ENCODE measurements at regions not wholly inside any gene's neighbourhood (a gene's known extent, or its start where the extent isn't known, plus 50 kb on each side); places are given as distances from the start of the nearest gene placed in this dataset.
A peak's percentile ranks its signal among the peaks of the same experiment; 100 is the strongest.

DNA sequence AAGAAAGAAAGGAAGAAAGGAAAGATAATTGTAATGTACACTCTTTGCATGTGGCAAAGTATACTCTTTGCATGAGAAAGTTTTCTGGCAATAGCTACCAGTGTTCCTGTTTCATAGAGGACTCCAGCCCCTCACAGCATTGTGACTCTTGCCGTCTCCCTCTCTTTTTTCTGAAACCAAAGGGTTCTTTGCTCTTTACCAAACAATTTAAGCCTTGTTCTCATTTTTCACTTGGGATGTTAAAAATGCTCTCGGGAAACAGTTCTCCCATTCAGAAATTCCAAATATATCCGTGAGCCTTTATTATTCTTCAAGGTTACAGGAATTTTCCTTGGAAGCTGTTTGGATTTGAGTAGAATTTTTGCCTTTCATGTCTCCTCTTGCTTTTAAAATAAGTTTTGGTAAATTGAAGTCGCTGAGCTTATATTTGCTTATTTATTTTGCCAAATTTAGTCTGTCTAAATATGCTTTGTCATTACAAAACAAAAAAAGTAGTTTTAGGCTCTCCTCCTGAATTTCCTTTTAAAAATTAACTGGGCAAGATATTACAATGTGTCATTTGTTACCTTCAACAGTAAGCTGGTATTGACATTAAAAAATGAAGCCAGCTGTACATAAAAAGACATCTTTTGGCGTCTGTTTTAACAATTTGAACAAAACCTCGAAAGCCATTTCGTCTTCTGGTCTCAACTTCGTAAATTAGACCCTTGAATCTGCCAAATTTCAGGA is 103.8 kb upstream of the ARMC2 start:
- H3K27ac ChIP-seq (ENCODE audit: low read length) = no peak overlapping the region
- H3K27me3 ChIP-seq (ENCODE audit: control insufficient read depth, insufficient read depth, low read length) = no peaks in the 10 kb centered on the region
- no peaks in the 10 kb centered on the region for H3K9me3 ChIP-seq (ENCODE audit: control insufficient read depth, low read depth, low read length)
- no peak overlapping the region for H3K4me3 ChIP-seq (ENCODE audit: low read length)
- peaks cover 25% of the 10 kb centered on the region for H3K4me1 ChIP-seq (ENCODE audit: control insufficient read depth, insufficient read depth, low read length)
- 76% methylated on average over 8 of the region's 8 CpGs for WGBS (ENCODE audit: insufficient coverage, low lambda C conversion rate)
- no peaks in the 10 kb centered on the region for H3K36me3 ChIP-seq (ENCODE audit: control insufficient read depth, insufficient read depth, low read length)
- no peak for DNase-seq

DNA sequence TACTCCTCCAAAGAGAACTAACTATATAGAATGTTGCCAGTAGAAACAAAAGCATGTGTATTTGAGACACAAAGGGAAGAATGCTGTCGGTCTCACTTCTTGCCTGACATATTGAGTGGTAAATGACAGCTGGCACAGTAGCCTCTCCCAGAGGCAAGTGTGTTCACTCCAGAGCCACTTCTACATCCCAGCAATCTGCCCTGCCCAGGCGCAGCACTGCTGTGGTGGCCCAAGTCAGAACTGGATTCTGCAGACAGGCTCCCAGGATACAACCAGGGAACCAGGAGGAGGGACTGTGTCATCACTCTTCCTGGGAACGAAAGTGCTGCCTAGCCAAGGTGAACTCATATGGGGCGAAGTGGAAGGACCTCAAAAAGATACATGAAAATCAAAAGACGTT is 103.2 kb upstream of the ARMC2 start:
- H3K9me3 ChIP-seq (ENCODE audit: control insufficient read depth, low read depth, low read length) = no peaks in the 10 kb centered on the region
- H3K27ac ChIP-seq (ENCODE audit: low read length) = no peak overlapping the region
- H3K27me3 ChIP-seq (ENCODE audit: control insufficient read depth, insufficient read depth, low read length) = no peaks in the 10 kb centered on the region
- no peaks in the 10 kb centered on the region for H3K36me3 ChIP-seq (ENCODE audit: control insufficient read depth, insufficient read depth, low read length)
- no CpG with 5 or more reads among the region's 5 CpGs for WGBS (ENCODE audit: insufficient coverage, low lambda C conversion rate)
- H3K4me1 ChIP-seq (ENCODE audit: control insufficient read depth, insufficient read depth, low read length) = peaks cover 25% of the 10 kb centered on the region
- DNase-seq = no peak
- no peak overlapping the region for H3K4me3 ChIP-seq (ENCODE audit: low read length)

DNA sequence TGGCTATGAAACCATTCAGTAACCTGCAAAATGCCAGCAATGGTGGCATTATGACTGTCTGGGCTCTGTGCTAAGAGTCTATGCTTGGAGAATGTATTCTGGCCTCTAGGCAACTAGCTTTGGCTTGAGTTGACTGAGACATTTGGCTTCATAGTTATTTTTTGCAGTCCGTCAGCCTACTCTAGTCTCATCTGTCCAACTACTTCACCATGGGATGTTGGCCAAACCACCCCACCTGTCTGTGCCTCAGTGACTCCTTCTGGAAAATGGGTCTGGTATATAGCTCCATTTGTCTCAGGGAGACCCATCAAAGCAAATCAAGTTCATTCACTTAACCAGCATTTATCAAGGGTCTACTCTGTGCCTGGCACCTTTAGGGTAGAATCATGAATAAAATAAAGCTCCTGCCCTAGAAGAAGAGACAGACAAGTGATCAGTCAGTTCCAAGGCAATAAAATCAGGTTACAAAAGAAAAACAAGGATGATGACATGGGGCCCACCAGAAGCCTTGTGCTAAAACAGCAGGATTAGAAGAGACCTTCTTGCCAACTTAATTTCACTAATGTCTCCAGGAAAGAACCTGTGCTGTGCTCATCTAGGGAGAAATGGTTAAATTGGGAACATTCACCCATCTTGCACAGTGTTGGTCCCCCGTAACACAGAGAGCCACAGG is 102.4 kb upstream of the ARMC2 start:
- Histone ChIP-seq H3K36me3 (ENCODE audit: control insufficient read depth, insufficient read depth, low read length) (no peaks in the 10 kb centered on the region), H3K27ac (ENCODE audit: low read length) (peak overlapping the region; percentile 77), H3K4me3 (ENCODE audit: low read length) (no peak overlapping the region), H3K4me1 (ENCODE audit: control insufficient read depth, insufficient read depth, low read length) (peaks cover 25% of the 10 kb centered on the region), H3K27me3 (ENCODE audit: control insufficient read depth, insufficient read depth, low read length) (no peaks in the 10 kb centered on the region), H3K9me3 (ENCODE audit: control insufficient read depth, low read depth, low read length) (no peaks in the 10 kb centered on the region)
- no CpG with 5 or more reads among the region's 2 CpGs for WGBS (ENCODE audit: insufficient coverage, low lambda C conversion rate)
- no peak for DNase-seq

DNA sequence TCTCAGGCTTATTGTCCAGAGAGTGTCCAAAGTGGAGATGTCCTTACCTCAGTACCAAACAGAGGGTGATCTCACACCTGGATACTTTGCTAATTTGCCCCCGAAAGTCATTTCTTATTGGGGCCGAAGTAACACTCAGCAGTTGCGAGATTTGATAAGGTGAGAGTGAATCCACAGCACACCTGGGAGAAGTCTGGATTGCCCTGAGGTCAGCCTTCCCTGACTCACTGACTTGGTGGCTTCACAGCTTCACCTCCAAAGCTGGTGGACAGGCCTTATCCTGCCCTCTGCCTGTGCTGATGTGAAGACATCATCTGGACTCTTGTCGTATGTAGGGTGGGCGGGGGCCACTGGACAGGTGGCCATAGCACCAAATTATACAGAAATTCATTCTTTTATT is 101.9 kb upstream of the ARMC2 start:
- DNase-seq = peak; percentile 87 to 89
- H3K4me1 ChIP-seq (ENCODE audit: control insufficient read depth, insufficient read depth, low read length) = peaks cover 25% of the 10 kb centered on the region

DNA sequence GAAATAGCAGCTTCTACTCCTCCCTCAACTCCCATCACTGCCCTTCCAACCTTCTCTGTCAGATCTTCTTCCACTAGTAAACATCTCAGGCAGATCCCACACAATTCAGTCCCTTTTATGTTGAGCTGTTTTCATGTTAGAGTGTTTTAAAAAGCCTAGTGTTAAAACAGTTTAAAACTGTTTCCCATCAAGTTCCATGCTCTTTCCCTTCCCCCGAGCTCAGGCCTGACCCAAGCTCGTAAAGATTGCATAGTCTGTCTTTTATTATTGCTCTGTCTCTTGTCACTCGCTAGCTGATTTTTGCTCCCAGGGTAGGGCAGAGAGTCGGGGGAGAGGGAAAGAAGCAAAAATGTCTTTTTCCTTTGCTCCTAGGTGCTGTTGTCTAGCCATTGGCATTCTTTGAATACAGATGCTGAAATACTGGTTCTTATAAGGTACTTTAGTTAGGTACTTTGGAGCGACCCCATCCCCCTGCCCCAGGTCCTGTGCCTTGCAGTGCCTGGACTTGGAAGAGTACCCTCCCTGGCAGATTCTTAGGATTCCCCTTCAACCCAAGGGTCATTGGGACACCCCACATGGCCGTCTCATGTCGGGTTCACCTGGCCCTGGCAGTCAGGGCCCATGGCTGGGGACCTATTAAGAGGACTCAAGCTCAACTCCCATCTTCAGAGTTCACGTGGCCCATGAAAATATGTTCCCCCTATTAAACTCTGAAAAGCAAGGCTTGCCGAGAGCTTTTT is 101.2 kb upstream of the ARMC2 start:
- DNase-seq = peak in 1 of 2 donors; percentile 68
- peaks cover 25% of the 10 kb centered on the region for H3K4me1 ChIP-seq (ENCODE audit: control insufficient read depth, insufficient read depth, low read length)
- no peaks in the 10 kb centered on the region for H3K9me3 ChIP-seq (ENCODE audit: control insufficient read depth, low read depth, low read length)
- peak overlapping the region; percentile 70 for H3K27ac ChIP-seq (ENCODE audit: low read length)
- no CpG with 5 or more reads among the region's 9 CpGs for WGBS (ENCODE audit: insufficient coverage, low lambda C conversion rate)
- no peaks in the 10 kb centered on the region for H3K27me3 ChIP-seq (ENCODE audit: control insufficient read depth, insufficient read depth, low read length)
- no peaks in the 10 kb centered on the region for H3K36me3 ChIP-seq (ENCODE audit: control insufficient read depth, insufficient read depth, low read length)
- H3K4me3 ChIP-seq (ENCODE audit: low read length) = no peak overlapping the region

More for the DNA sequence above, 101.9 kb upstream of the ARMC2 start:
- WGBS (ENCODE audit: insufficient coverage, low lambda C conversion rate) = no CpG with 5 or more reads among the region's 5 CpGs
- no peaks in the 10 kb centered on the region for H3K36me3 ChIP-seq (ENCODE audit: control insufficient read depth, insufficient read depth, low read length)
- H3K27me3 ChIP-seq (ENCODE audit: control insufficient read depth, insufficient read depth, low read length) = no peaks in the 10 kb centered on the region
- H3K9me3 ChIP-seq (ENCODE audit: control insufficient read depth, low read depth, low read length) = no peaks in the 10 kb centered on the region
- no peak overlapping the region for H3K4me3 ChIP-seq (ENCODE audit: low read length)
- H3K27ac ChIP-seq (ENCODE audit: low read length) = peak overlapping the region; percentile 77

DNA sequence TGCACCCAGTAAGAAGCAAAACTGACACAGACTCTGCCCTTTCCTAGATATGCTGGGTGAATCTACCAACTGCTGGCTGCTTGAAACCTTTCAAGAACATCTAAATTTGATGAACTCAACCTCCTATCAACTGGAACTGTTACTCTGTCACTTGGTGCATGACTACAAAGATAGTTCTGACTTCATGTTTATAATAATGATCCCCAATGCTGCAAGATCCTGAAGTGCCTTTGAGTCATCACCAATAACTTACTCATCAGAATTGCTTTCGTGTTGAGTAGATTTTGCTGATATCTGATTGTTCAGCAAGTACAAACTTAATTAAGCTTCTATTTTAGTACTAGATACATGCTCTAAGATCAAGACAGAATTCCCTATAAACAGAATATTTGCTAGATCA is 100.2 kb upstream of the ARMC2 start:
- peaks cover 25% of the 10 kb centered on the region for H3K4me1 ChIP-seq (ENCODE audit: control insufficient read depth, insufficient read depth, low read length)
- no peak overlapping the region for H3K27ac ChIP-seq (ENCODE audit: low read length)
- no peaks in the 10 kb centered on the region for H3K36me3 ChIP-seq (ENCODE audit: control insufficient read depth, insufficient read depth, low read length)
- H3K27me3 ChIP-seq (ENCODE audit: control insufficient read depth, insufficient read depth, low read length) = no peaks in the 10 kb centered on the region
- peak in 1 of 2 donors; percentile 33 for DNase-seq
- no peaks in the 10 kb centered on the region for H3K9me3 ChIP-seq (ENCODE audit: control insufficient read depth, low read depth, low read length)
- WGBS (ENCODE audit: insufficient coverage, low lambda C conversion rate) = no CpG with 5 or more reads among the region's 1 CpG
- H3K4me3 ChIP-seq (ENCODE audit: low read length) = no peak overlapping the region

DNA sequence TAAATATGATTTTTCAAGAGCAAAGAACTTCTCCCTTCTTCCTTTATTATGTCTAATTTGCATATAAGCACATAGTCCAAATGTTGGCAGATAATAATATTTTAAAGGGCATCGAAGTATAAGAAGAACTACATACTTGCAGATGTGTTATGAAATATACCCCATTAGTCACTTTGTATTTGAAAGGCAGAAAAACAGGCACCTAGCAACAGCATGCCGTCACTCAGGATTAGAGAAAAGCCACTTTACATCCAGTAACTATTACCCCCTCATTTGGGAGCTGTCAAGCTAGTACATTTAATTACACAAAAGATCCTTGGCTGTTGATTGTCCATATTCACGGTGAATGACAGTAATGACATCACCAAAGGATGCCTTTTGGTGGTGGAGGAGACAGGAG is 99.3 kb upstream of the ARMC2 start:
- peaks cover 25% of the 10 kb centered on the region for H3K4me1 ChIP-seq (ENCODE audit: control insufficient read depth, insufficient read depth, low read length)

DNA sequence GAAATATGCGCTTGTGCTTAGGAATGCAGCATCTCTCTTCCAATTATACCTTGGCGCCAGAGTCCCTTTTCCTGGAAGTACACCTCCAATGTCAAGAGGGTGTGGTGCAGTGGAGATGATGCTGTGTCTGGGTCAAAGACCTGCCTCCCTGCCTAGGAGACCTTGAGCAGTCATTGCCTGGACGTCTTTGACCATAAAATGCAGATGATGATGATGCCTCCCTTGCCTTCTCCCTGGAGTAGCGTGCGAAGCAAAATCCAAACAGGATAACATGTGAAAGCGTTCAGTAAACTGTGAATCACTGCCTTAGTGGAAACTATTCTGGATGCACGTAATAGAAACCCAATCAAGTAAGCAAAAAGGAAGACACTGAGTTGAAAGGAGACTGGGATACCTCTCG is 97.4 kb upstream of the ARMC2 start:
- WGBS (ENCODE audit: insufficient coverage, low lambda C conversion rate) = 90% methylated on average over 2 of the region's 8 CpGs
- Histone ChIP-seq H3K9me3 (ENCODE audit: control insufficient read depth, low read depth, low read length) (no peaks in the 10 kb centered on the region), H3K36me3 (ENCODE audit: control insufficient read depth, insufficient read depth, low read length) (no peaks in the 10 kb centered on the region), H3K4me3 (ENCODE audit: low read length) (no peak overlapping the region), H3K4me1 (ENCODE audit: control insufficient read depth, insufficient read depth, low read length) (peaks cover 20% of the 10 kb centered on the region), H3K27ac (ENCODE audit: low read length) (no peak overlapping the region), H3K27me3 (ENCODE audit: control insufficient read depth, insufficient read depth, low read length) (no peaks in the 10 kb centered on the region)
- DNase-seq = no peak

More for the DNA sequence above, 99.3 kb upstream of the ARMC2 start:
- WGBS (ENCODE audit: insufficient coverage, low lambda C conversion rate) = 92% methylated on average over 2 of the region's 3 CpGs
- Histone ChIP-seq H3K4me3 (ENCODE audit: low read length) (no peak overlapping the region), H3K27me3 (ENCODE audit: control insufficient read depth, insufficient read depth, low read length) (no peaks in the 10 kb centered on the region), H3K9me3 (ENCODE audit: control insufficient read depth, low read depth, low read length) (no peaks in the 10 kb centered on the region), H3K36me3 (ENCODE audit: control insufficient read depth, insufficient read depth, low read length) (no peaks in the 10 kb centered on the region), H3K27ac (ENCODE audit: low read length) (no peak overlapping the region)
- DNase-seq = no peak

DNA sequence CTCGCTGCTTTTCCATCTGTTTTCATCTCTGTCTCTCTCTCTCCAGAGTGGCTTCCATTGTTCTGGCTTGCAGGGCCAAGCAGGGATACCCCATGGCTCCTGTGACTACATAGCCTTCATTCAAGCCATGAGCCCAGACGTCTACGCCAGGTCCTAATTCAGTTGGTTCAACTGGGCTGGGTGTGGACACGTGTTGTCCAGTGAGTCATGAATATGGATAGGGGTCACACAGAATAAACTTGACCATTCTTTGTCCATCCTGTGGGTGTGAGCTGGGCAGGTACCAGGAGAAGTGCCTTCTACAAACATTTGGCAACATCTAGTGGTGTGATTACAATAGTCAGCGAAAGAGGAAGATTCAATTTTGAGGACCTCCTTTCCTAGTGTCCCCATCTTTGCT is 96.9 kb upstream of the ARMC2 start:
- peaks cover 16% of the 10 kb centered on the region for H3K4me1 ChIP-seq (ENCODE audit: control insufficient read depth, insufficient read depth, low read length)
- no peaks in the 10 kb centered on the region for H3K36me3 ChIP-seq (ENCODE audit: control insufficient read depth, insufficient read depth, low read length)
- DNase-seq = no peak
- no peak overlapping the region for H3K27ac ChIP-seq (ENCODE audit: low read length)
- no peak overlapping the region for H3K4me3 ChIP-seq (ENCODE audit: low read length)
- WGBS (ENCODE audit: insufficient coverage, low lambda C conversion rate) = no CpG with 5 or more reads among the region's 5 CpGs
- H3K9me3 ChIP-seq (ENCODE audit: control insufficient read depth, low read depth, low read length) = no peaks in the 10 kb centered on the region
- H3K27me3 ChIP-seq (ENCODE audit: control insufficient read depth, insufficient read depth, low read length) = no peaks in the 10 kb centered on the region

DNA sequence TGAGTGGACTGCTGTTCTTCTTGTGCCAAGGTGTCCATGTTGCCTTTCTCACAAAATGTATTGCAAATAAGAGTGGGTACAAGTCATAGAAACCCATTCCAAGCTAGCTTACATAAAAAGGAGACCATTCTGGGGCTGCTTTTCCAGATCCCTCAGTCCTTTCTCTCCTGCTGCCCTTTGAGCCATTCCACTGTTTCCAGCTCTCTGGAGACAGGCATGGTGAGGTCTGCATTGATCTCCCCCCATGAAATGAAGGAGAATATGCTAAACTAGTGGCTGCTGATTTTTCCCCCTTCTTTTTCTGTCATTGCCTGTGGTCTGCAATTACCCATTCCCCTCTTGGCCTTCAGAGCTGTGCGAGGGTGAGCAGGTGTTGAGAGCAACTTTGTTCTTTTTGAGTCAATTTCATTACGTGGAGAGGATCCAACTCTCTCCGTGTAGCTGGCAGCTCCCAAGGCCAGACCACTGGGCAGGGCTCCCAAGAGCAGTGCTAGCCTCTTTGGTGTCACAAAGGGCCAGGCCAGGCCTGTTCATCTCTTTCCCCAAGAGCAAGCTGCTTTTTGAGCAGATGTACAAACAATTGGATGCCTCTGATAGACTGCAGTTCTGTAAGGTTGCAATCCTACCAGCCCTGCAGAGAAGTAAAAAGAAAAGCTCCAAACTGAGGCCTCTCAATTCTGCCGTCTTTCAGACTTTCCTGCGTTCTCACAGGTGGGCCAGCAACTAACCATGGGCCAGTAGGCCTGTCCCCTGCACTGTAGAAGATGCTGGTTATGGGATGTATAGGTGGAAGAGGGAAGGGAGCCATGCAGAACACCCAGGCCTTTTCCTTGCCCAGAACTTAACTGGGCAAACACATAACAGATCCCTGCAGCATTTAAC is 96.1 kb upstream of the ARMC2 start:
- DNase-seq = no peak
- WGBS (ENCODE audit: insufficient coverage, low lambda C conversion rate) = no CpG with 5 or more reads among the region's 5 CpGs
- Histone ChIP-seq H3K36me3 (ENCODE audit: control insufficient read depth, insufficient read depth, low read length) (no peaks in the 10 kb centered on the region), H3K4me3 (ENCODE audit: low read length) (no peak overlapping the region), H3K9me3 (ENCODE audit: control insufficient read depth, low read depth, low read length) (no peaks in the 10 kb centered on the region), H3K27ac (ENCODE audit: low read length) (no peak overlapping the region), H3K27me3 (ENCODE audit: control insufficient read depth, insufficient read depth, low read length) (no peaks in the 10 kb centered on the region), H3K4me1 (ENCODE audit: control insufficient read depth, insufficient read depth, low read length) (peaks cover 8% of the 10 kb centered on the region)

All from large intestine (tissue), 3 donors.